Osteocyte (in vitro differentiated cells): ENCODE measurements at regions not wholly inside any gene's neighbourhood (a gene's known extent, or its start where the extent isn't known, plus 50 kb on each side); places are given as distances from the start of the nearest gene placed in this dataset.

Experiments used
- DNase-seq: peaks from one replicate; pipeline ENCODE4 v3.0.0; 2021; ENCODE audit warnings: mixed read lengths; ENCODE audit not compliant: unreplicated experiment; ENCODE audit errors: extremely low spot score
- H3K27ac Mint-ChIP-seq: one replicate; pipeline ENCODE4 v1.8.0; 2021; ENCODE audit warnings: mild to moderate bottlenecking, mixed read lengths; ENCODE audit not compliant: unreplicated experiment
- H3K27me3 Mint-ChIP-seq: one replicate; pipeline ENCODE4 v1.8.0; 2021; ENCODE audit warnings: mixed read lengths; ENCODE audit not compliant: unreplicated experiment
- H3K36me3 Mint-ChIP-seq: one replicate; pipeline ENCODE4 v1.8.0; 2021; ENCODE audit warnings: mixed read lengths; ENCODE audit not compliant: unreplicated experiment
- H3K4me1 Mint-ChIP-seq: one replicate; pipeline ENCODE4 v1.8.0; 2021; ENCODE audit warnings: mixed read lengths; ENCODE audit not compliant: unreplicated experiment
- H3K4me3 Mint-ChIP-seq: one replicate; pipeline ENCODE4 v1.8.0; 2021; ENCODE audit warnings: mild to moderate bottlenecking, moderate library complexity, mixed read lengths; ENCODE audit not compliant: unreplicated experiment
- H3K9me3 Mint-ChIP-seq: one replicate; pipeline ENCODE4 v1.8.0; 2021; ENCODE audit warnings: mixed read lengths; ENCODE audit not compliant: unreplicated experiment
- TF ChIP-seq, protein P1 (sequence below): fragments of 200-600 bp; sonication (generic); IDR thresholded peaks from 2 replicates; pipeline ENCODE4 v1.5.0; 2021; ENCODE audit warnings: antibody characterized with exemption, mild to moderate bottlenecking, moderate library complexity

DNA sequence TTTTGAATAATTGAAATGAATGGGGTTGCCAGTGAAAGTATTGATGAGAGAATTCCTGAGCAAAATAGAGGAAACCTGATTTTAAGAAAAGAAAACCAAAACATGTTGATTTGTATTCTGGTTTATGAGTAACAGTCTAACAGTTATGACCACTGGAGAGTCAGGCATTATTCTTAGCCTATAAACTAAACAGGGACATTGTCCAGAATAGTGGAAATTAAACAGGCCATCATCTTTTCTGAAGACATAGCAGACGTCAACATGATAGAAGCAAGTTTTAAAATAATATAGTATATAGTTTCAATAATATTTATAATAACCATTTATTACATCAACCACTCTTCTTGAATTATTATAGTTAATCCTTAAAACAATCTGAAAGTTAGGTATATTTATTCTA is 178.3 kb upstream of the MPDZ start:
- TF ChIP-seq, protein P1, sequence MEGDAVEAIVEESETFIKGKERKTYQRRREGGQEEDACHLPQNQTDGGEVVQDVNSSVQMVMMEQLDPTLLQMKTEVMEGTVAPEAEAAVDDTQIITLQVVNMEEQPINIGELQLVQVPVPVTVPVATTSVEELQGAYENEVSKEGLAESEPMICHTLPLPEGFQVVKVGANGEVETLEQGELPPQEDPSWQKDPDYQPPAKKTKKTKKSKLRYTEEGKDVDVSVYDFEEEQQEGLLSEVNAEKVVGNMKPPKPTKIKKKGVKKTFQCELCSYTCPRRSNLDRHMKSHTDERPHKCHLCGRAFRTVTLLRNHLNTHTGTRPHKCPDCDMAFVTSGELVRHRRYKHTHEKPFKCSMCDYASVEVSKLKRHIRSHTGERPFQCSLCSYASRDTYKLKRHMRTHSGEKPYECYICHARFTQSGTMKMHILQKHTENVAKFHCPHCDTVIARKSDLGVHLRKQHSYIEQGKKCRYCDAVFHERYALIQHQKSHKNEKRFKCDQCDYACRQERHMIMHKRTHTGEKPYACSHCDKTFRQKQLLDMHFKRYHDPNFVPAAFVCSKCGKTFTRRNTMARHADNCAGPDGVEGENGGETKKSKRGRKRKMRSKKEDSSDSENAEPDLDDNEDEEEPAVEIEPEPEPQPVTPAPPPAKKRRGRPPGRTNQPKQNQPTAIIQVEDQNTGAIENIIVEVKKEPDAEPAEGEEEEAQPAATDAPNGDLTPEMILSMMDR, result no peak
- no peaks in the 10 kb centered on the region for H3K9me3 Mint-ChIP-seq
- H3K36me3 Mint-ChIP-seq, result peaks cover 2% of the 10 kb centered on the region
- no peak for DNase-seq
- H3K27ac Mint-ChIP-seq, result no peak overlapping the region
- H3K4me3 Mint-ChIP-seq, result no peak overlapping the region
- H3K27me3 Mint-ChIP-seq, result peaks cover 28% of the 10 kb centered on the region
- H3K4me1 Mint-ChIP-seq, result no peaks in the 10 kb centered on the region

DNA sequence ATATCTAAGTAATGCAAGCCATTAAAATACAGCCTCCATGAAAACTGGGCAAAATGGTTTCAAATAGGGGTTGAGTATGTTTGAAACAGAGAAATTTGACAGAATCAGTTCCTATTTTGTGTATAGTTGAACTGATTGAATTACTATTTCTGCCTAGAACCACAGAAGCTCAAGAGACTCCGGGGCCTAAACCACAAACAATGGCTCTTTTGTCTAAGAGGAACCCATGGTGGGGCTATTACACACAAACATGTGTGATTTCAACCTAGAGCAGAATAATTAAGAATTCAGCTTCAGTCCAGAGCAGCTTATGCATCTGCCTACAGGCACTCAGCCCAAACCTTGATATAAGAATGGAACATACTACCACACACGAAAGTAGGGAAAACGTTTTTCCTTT is 171.2 kb upstream of the MPDZ start:
- DNase-seq, result no peak
- Mint-ChIP-seq H3K27me3 (peaks cover 38% of the 10 kb centered on the region), H3K9me3 (no peaks in the 10 kb centered on the region), H3K4me1 (peaks cover 12% of the 10 kb centered on the region), H3K27ac (no peak overlapping the region), H3K36me3 (no peaks in the 10 kb centered on the region), H3K4me3 (no peak overlapping the region)
- TF ChIP-seq, protein P1, result no peak

DNA sequence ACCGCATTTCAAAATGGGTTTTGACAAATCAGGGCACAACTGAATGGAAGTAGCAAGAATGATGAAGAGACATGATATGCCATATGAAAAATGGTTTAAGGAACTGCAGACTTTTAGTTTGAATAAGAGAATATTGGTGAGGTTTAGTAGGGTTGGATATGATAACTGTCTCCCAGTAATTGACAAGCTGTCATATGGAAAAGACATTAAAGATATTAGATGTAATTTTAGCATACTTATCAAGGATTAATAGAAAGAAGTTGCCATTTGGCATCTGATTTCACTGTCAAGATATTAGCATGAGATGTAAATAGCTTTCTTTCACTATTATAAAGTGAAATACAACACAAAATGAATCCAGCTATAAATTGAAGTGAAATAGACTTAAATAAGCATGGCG is 169.0 kb upstream of the MPDZ start:
- no peaks in the 10 kb centered on the region for H3K9me3 Mint-ChIP-seq
- peaks cover 12% of the 10 kb centered on the region for H3K4me1 Mint-ChIP-seq
- no peaks in the 10 kb centered on the region for H3K36me3 Mint-ChIP-seq
- H3K27me3 Mint-ChIP-seq, result peaks cover 46% of the 10 kb centered on the region
- no peak overlapping the region for H3K27ac Mint-ChIP-seq
- no peak for DNase-seq
- TF ChIP-seq, protein P1, result no peak
- H3K4me3 Mint-ChIP-seq, result no peak overlapping the region

DNA sequence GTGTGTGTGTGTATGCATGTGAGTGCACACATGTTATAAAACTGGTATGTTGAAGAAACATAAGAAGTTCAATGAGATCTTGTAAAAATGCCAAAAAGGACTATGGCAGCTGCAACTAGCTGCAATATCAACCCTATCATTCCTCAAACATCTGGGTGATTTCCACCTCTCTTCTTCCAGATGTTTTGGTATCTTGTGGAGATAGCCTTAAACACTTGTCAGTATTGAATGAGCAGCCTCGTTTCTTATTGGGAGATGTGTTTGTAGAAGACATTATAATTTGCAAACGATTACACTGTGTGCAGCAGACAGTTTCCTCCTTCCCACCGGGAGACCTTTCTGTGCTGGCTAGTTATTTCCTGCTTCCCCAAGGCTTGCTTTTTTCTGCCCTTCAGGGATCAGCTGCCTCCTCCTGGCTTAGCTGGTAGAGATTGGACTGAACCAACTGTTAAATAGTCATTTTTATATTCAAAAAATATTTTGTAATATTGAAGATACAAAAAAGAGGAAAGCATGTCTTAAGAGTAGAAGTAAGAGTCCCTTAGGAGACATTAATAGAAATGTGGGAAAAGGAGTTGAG is 168.4 kb upstream of the MPDZ start:
- H3K4me3 Mint-ChIP-seq, result no peak overlapping the region
- no peak for DNase-seq
- no peak overlapping the region for H3K27ac Mint-ChIP-seq
- H3K9me3 Mint-ChIP-seq, result no peaks in the 10 kb centered on the region
- TF ChIP-seq, protein P1, result no peak
- no peaks in the 10 kb centered on the region for H3K36me3 Mint-ChIP-seq
- peaks cover 12% of the 10 kb centered on the region for H3K4me1 Mint-ChIP-seq
- H3K27me3 Mint-ChIP-seq, result peaks cover 47% of the 10 kb centered on the region

DNA sequence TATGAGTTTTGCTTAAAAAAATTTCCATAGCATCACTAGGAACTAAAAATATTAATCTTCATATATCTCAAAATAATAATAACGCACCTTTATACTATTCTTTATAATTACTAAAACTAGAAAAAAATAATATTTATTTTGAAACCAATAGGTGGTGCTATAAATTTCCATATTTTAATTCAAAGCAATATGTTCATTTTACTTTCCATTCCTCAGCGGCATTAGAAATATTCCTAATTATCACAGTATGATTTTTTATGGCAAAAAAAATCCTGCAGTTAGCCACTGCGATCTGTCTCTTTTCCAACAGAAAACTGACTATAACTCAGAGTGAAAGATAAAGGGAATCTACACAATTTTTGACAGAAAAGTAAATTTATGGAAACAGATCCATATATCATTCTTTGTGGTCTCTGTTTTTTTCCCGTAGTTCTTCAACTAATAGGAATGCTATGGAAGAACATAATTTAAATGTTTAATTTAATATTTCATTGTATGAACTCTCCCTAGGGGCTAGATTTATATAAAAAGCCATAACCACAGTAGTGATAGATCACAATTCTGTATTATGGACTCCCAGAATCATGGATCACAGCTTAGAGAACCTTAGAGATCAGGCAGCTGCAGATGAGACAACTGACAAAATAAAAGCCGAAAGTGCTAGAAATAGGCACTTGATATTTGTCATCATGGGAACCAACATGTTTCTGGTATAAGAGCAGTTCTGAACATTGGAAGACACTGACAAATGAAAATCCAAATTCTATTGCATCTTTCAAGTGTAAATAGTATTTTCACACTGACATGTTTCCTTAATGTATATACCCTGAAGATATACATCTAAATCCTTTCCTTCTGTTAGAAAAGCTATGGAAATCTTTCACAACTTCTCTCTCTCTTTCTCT is 167.7 kb upstream of the MPDZ start:
- Mint-ChIP-seq H3K9me3 (no peaks in the 10 kb centered on the region), H3K27me3 (peaks cover 53% of the 10 kb centered on the region), H3K36me3 (no peaks in the 10 kb centered on the region), H3K4me1 (peaks cover 12% of the 10 kb centered on the region), H3K4me3 (no peak overlapping the region), H3K27ac (no peak overlapping the region)
- TF ChIP-seq, protein P1, result peak; percentile 48
- DNase-seq, result no peak
